HuH-7.5 (cell line): ENCODE measurements at regions not wholly inside any gene's neighbourhood (a gene's known extent, or its start where the extent isn't known, plus 50 kb on each side); places are given as distances from the start of the nearest gene placed in this dataset.
A peak's percentile ranks its signal among the peaks of the same experiment; 100 is the strongest.
"Not testable (repeated sequence)": the region's sequence is repeated elsewhere in the genome, so short reads cannot be mapped to it uniquely, and the experiment has no call there.

Source experiments
- DNase-seq: peaks from one replicate; pipeline ENCODE4 v3.0.0; 2011; ENCODE audit warnings: low spot score

DNA sequence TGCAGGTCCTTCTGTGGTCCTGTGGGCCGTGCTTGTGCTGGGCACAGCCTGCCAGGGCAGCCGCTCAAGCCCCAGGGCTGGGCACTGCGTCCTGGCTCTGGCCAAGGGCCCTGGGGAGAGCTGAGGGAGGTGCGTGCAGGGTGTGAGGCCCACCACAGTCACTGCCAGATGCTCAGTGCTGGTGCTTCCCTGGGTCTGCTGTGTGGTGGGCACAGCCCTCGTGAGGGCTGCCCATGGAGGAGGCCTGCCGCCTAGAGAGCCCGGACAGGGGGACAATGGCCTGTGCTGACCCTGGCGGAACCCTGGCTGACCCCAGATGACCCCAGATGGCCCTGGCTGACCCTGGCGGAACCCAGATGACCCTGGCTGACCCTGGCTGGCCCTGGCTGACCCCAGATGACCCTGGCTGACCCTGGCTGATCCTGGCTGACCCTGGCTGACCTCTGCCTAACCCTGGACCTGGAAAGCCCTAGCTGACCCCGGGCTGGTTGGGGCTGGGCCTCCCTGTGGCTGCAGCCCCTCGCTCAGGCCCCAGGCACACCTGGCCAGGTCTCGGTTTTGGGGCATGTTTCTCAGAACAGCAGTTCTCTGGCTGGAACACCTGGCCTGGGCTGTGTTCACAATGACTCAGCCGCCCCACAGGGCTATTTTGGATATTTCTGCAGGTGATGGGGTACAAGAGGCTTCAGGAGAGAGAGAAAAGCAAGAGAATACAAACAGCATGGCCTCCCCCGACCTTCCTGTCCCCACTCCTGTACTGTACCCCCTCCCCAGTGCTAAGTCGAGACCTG, 55.4 kb downstream of the TMEM121 start:
- peak; percentile 44 for DNase-seq

DNA sequence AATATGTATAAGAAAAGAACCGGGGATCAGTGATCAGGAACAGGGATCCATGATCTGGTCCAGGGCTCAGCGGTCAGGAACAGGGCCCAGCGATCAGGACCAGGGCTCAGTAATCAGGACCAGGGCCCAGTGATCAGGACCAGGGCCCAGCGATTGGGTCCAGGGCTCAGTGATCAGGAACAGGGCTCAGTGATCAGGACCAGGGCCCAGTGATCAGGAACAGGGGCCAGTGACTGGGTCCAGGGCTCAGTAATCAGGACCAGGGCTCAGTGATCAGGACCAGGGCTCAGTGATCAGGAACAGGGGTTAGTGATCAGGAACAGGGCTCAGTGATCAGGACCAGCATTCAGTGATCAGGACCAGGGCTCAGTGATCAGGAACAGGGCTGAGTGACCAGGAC, 56.3 kb downstream of the TMEM121 start:
- DNase-seq, result no peak

DNA sequence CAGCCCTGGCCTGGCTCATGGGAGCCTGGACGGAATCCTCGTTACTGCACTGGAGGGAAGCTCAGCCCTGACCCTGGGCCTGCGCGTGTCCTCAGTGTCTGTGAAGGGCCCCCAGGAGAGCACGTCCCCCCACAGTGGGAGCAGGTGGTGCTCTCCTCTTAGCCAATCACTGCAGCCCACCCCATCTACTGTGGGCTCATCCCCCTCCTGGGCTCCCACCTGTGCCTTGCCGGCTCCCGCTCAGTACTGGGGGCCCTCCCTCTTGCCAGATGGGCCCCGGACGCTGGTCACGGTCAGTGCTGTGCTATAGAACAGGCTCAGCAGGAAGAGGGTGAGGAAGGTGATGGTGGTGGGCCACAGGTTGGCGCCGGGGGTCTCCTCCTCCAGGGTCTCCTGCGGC, 57.5 kb downstream of the TMEM121 start:
- DNase-seq, result not testable (repeated sequence)

DNA sequence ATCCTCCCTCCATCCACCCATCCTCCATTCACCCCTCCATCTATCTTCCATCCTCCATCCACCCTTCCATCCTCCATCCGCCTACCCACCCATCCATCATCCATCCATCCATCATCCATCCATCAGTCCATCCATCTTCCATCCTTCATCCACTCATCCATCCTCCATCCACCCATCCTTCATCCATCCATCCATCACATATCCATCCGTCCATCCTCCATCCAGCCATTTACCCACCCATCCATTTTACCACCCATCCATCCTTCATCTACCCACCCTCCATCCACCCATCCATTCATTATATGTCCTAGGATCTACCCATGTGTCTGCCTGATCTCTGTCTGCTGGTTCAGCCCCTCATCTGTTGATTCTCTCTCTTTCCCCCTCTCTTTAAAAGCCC, 58.9 kb downstream of the TMEM121 start:
- not testable (repeated sequence) for DNase-seq

DNA sequence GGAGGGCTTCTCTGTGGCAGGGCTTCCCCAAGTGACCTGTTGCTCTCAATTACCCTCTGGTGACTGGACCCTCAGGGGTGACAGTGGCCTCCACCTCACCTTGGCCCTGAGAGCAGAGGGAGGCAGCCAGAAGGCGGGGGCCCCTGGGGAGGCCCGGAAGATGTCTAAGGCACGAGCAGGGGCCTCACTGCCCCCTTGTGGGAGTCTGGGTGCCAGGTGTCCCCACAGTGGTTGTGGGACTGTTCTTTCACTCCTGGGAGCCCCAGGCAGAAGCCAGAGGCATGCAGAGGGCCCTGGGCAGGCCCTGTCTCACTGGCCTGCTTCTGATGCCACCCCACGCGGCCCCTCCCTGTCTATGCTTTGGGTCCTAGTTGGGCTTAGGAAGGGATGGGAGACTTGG, 59.3 kb downstream of the TMEM121 start:
- not testable (repeated sequence) for DNase-seq

DNA sequence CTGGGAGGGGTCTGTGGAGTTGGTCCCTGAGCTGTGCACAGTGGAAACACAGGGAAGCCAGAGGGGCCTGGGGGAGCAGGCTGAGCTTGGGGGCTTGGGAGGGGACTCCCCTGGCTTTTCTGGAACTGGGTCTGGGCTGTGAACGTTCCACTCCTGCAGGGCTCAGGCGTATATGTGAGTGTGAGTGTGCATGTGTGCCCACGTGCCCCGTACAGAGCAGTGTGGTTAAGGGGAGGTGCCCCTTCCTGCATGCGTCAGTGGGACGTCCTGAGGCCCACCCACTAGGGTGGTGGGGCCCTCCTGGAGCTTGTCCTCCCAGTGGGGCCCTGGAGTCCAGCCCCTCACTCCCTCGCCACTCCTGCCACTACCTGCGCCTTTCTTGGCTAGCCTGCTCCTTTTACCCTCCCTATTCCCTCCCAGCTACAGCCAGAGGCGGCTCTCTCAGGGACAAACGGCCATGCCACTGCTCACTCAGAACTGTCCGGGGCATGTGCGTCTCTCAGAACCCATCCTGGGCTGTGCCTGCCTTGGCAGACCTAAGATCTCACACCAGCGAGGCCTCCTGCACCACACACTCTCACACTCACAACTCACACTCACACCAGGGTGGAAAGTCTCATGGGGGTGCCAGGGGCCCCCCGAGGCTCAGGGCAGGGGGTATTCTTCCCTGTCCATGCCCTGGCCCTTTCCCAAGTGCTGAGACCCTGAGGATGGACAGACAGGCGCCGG, 59.9 kb downstream of the TMEM121 start:
- not testable (repeated sequence) for DNase-seq

DNA sequence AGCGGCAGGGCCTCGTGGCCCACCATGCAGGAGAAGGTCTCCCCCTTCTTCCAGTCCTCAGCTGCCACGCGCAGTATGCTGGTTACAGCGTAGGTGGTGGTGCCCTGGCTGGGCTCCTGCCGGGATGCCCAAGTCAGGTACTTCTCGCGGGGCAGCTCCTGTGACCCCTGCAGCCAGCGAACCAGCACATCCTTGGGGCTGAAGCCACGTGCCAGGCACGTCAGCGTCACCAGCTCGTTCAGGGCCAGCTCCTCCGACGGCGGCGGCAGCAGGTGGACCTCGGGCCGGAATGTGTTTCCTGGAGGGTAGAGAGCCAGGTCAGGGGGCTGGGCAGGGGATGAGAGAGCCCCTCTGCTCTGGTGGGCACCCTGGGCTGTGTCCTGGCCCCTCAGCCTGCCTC, 60.7 kb downstream of the TMEM121 start:
- not testable (repeated sequence) for DNase-seq

DNA sequence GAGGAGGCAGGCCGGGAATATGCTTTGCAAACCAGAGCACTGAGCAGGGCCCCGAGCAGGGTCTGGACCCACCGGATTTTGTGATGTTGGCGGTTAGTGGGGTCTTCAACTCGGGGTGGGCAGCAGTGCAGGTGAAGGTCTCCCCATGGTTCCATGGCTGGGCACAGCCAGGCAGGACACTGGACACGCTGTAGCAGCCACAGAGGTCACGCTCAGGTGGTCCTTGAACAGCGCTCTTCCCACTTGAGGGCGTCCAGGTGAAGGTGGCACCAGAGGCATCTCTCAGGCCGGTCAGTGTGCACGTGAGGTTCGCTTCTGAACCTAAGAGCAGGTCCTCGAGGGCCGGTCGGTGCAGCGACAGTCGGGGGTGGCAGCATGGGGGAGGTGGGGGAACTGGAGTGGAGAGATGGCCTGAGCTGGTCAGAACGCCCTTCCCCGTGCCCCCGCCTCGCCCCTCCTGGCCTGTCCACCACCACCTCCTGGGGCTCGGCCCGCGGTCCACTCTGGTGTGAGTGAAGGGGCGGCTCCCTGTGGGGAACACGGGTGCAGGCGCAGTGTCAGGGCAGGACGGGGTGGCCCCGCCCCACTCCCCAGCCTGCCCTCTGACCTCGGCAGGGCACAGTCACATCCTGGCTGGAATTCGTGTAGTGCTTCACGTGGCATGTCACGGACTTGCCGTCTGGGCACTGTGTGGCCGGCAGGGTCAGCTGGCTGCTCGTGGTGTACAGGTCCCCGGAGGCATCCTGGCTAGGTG, 61.3 kb downstream of the TMEM121 start:
- not testable (repeated sequence) for DNase-seq

DNA sequence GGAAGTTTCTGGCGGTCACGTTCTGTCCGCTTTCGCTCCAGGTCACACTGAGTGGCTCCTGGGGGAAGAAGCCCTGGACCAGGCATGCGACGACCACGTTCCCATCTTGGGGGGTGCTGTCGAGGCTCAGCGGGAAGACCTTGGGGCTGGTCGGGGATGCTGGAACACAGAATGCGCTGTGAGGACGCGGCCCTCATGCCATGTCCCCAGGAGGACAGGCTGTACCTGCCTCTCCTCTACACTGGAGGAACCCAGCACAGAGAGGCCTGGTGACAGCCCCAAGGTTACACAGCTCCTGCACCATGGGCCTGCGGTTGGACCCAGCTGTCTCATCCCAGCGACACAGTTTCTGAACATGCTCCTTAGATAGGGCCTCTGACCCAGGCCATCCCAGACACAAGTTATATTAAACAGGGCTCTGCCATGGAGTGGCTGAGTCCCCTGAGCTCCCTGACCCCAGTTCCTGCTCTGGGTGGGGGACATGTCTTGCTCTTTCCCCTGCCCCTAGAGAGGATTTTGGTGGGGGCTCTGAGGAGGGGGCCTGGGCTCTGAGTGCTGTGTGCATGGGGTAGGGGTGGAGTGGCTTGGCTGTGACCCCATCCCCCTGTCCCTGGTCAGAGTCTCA, 62.0 kb downstream of the TMEM121 start:
- no peak for DNase-seq

DNA sequence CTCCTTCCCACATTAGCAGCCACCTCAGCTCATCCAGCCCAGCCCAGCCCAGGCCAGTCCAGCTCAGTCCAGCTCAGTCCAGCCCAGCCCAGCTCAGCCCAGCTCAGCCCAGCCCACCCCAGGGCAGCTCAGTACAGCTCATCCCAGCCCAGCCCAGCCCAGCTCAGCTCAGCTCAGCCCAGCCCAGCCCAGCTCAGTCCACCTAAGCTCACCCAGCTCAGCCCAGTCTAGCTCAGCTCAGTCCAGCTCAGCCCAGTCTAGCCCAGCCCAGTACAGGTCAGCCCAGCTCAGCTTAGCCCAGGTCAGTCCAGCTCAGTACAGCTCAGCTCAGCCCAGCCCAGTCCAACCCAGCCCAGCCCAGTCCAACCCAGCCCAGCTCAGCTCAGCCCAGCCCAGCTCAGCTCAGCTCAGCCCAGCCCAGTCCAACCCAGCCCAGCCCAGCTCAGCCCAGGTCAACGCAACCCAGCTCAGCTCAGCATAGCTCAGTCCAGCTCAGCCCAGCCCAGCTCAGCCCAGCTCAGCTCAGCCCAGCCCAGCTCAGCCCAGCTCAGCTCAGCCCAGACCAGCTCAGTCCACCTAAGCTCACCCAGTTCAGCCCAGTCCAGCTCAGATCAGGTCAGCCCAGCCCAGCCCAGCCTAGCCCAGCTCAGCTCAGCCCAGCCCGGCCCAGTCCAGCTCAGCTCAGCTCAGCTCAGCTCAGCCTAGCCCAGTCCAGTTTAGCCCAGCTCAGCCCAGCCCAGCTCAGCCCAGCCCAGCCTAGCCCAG, 63.0 kb downstream of the TMEM121 start:
- no peak for DNase-seq

DNA sequence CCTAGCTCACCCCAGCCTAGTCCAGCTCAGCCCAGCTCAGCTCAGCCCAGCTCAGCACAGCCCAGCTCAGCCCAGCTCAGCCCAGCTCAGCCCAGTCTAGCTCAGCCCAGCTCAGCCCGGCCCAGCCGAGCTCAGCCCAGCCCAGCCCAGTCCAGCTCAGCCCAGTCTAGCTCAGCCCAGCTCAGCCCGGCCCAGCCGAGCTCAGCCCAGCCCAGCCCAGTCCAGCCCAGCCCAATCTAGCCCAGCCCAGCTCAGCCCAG, 63.5 kb downstream of the TMEM121 start:
- not testable (repeated sequence) for DNase-seq

DNA sequence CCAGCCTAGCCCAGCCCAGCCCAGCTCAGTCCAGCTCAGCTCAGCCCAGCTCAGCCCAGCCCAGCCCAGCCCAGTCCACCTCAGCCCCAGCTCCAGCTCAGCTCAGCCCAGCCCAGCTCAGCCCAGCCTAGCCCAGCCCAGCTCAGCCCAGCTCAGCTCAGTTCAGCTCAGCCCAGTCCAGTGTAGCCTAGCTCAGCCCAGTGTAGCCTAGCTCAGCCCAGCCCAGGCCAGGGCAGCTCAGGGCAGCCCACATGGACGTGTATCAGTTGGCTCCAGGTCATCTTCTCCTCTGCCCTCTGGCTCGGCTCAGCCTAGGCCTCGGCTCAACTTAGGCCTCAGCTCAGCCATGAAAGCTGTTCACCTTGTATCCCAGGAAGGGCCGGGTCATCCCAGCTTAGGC, 64.7 kb downstream of the TMEM121 start:
- DNase-seq, result no peak

DNA sequence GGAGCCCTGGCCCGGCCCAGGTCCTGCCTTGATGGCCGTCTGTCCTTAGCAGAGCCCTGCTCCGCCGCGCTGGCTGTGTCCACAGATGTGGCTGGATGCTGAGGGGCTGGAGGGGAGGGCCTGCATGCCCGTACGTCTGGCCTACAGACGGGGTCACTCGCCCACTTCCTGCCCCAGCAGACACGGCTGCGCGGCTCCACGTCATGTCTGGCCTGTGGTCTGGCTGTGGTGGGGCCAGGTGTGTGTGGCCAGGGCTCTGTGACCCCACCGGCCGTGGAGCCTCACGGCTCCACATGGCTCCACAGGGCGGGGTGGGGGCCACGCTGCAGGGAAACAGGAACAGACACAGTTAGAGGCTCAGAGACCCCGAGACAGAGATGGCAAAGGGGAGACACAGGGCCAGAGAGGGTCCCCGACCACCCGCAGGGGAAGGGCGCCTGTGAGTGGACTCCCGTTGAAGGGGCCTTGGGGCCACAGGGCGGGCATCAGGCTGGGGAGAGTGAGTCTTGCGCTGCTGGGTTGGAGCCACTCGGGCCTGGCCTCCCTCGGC, 65.5 kb downstream of the TMEM121 start:
- not testable (repeated sequence) for DNase-seq

DNA sequence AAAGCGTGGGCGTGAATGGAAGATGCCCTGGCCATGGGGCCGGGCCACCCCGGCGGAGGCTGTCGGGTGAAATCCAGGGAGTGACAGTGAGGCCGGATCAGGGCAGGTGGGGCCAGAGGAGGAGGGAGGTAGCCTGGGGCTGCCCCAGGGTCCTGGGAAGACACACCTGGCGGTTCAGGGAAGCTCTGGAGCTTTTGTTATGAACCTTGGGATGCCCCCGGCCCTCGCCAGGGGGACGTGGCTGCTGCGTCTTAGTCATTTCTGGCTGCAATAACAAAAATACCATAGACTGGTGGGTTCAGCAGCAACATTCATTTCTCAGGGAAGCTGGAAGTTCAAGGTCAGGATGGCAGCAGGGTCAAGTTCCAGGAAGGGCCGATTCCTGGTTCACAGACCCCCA, 66.3 kb downstream of the TMEM121 start:
- not testable (repeated sequence) for DNase-seq

DNA sequence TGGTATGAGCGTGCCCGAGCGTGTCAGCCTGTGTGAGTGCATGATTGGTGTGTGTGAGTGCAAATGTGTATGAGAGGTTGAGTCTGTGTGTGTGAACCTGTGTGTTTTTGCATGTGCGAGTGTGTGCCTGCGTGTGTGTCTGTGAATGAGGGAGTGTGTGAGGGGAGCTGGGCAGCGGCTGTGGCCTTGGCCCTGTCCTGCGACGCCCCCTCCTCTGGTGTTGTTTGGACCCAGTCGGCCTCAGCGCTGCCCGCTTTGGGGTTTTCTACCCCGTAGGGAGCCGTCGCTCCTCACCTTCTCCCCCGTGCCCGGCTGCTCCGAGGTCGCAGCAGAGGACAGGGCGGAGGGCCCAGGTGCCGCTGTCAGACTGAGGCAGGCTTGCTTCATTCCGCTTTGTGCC, 69.0 kb downstream of the TMEM121 start:
- DNase-seq, result not testable (repeated sequence)

DNA sequence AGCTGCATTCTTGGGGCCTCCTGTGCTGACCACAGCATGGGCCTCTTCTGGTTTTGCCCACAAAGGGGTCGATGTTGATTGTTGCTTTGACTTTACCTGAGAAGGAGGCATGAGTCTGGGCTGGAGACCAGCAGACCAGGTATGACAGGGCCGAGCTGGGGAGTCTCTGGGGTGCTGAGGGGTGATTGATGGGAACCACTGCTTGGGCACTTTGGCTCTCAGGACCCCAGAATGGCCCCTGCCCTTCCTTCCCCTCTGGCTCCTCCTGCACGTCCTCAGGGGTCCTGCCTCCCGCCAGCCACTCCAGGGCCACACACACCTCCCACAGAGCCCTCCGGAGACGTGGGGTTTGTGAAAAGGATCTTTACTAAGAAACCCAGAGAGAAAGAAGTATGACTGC, 70.0 kb downstream of the TMEM121 start:
- not testable (repeated sequence) for DNase-seq

DNA sequence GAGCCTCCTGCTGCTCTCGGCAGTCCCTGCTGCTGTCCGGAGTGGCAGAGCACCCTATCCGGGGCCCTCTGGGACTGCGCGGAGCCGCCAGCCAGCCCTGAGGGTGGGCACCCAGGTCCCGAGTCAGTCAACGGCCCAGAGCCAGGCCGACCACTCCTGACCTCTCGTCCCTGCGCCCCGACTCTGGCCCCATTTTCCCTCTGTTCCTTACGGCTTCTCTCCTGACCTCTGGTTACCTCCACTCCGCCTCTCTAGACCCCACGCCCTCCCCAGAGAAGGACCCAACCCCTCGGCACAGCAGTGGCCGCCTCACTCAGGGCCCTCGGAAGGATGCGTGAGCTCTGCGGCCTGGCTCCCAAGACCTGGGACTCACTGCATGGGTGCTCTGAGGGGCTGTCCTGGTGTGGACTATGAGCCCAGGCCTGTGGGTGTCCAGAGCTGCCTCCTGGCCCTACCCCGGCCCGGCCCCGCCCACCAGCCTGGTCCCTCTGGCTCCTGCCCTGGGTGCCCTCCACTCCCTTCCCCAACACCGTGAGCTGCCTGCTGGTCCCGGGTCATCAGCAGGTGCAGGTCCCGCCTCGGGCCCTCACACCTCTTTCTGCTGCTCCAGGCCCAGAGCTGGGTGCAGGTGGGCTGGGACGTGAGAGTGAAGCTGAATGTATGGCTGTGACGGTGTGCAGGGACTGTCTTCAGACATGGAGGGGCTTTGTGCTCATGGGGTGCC, 71.8 kb downstream of the TMEM121 start:
- DNase-seq, result not testable (repeated sequence)

DNA sequence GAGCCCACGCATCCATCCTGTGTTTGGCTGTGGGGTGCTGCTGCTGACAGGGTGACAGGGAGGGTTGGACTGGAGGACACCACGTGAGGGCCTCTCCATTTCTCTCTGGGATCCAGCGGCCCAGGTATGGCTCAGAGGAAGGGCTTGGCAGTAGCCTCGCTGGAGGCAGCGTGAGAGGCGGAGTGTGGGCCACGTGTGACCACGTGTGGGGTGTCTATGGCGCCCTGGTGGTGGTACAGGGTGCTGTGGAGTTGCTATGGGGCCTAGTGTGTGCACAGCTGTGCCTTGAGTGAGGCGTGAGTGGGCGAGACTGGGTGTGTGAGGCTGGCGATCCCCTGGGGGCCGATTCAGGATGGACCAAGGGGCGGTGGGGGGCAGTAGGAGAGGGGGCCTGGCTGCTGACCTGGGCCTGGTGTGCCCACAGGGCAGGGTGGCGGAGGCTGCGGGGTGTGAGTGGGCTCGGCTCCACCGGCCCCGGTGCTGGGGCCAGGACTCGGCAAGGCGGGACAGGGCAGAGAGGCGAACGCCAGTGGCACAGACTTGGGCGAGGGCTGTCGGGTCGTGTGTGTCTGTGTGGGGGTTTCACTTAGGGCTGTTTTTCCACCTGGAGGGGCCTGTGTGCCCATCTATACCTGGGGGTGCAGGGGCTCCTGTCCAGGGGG, 72.7 kb downstream of the TMEM121 start:
- DNase-seq, result not testable (repeated sequence)

DNA sequence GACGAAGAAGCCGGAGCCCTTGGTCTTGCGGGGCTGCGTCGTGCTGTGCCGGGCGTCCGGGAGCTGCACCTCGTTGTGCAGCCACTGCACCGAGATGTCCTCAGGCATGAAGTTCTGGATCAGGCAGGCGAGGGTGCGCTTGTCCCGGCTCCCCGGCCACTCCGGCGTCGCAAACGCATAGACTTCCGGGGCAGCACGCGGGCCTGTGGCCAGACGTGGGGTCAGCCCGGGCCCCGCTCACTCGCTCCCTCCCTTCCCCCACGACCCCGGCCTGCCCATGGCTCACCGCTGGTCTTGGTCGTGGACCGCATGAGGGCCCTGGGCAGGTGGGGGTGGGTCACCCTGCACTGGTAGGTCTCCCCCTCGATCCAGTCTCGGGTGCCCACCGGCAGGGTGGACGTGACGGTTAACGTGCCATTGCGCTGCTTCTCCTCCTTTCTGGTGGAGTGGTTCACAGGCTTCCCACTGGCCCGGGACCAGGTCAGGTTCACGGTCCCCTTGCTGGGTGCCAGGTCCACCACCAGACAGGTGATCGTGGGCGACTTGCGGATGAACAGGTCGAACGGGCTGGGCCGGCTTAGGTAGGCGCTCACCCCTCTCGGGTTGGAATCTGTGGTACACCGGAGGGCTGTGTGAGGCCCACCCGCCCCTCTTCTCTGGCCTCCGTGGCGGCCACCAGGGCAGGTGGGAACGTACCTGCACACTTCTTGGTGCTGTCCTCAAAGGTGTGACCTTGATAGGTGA, 74.0 kb downstream of the TMEM121 start:
- not testable (repeated sequence) for DNase-seq
